ENCODE measurements at regions not wholly inside any gene's neighbourhood (a gene's known extent, or its start where the extent isn't known, plus 50 kb on each side); places are given as distances from the start of the nearest gene placed in this dataset.

GRCh38 chr7:16021851-16022250, 335.4 kb upstream of the MEOX2 start:
- no peak for TF ChIP-seq CTCF (IDR thresholded peaks at IDR 0.05; ENCODE audit: control insufficient read depth, extremely low read depth, insufficient read depth)
- H3K4me3 ChIP-seq (ENCODE audit: low read depth, low read length): no peak overlapping the region
- no peak for DNase-seq (ENCODE audit: low read depth)

- TF ChIP-seq CTCF (IDR thresholded peaks at IDR 0.05; ENCODE audit: control insufficient read depth, extremely low read depth, insufficient read depth): no peak
- H3K4me3 ChIP-seq (ENCODE audit: low read depth, low read length): no peak overlapping the region
- no peak for DNase-seq (ENCODE audit: low read depth)
These were observed 329.5 kb upstream of the MEOX2 start for GRCh38 chr7:16015981-16016380.

- no peak overlapping the region for H3K4me3 ChIP-seq (ENCODE audit: low read depth, low read length)
- no peak for DNase-seq (ENCODE audit: low read depth)
- no peak for TF ChIP-seq CTCF (IDR thresholded peaks at IDR 0.05; ENCODE audit: control insufficient read depth, extremely low read depth, insufficient read depth)
These were observed 327.5 kb upstream of the MEOX2 start for GRCh38 chr7:16014031-16014430.

- DNase-seq (ENCODE audit: low read depth): no peak
- H3K4me3 ChIP-seq (ENCODE audit: low read depth, low read length): no peak overlapping the region
- no peak for TF ChIP-seq CTCF (IDR thresholded peaks at IDR 0.05; ENCODE audit: control insufficient read depth, extremely low read depth, insufficient read depth)
These were observed 321.4 kb upstream of the MEOX2 start for GRCh38 chr7:16007911-16008310.

GRCh38 chr7:16004702-16005101, 318.2 kb upstream of the MEOX2 start:
- no peak for DNase-seq (ENCODE audit: low read depth)
- no peak overlapping the region for H3K4me3 ChIP-seq (ENCODE audit: low read depth, low read length)
- no peak for TF ChIP-seq CTCF (IDR thresholded peaks at IDR 0.05; ENCODE audit: control insufficient read depth, extremely low read depth, insufficient read depth)

- no peak for TF ChIP-seq CTCF (IDR thresholded peaks at IDR 0.05; ENCODE audit: control insufficient read depth, extremely low read depth, insufficient read depth)
- no peak for DNase-seq (ENCODE audit: low read depth)
- no peak overlapping the region for H3K4me3 ChIP-seq (ENCODE audit: low read depth, low read length)
These were observed 315.0 kb upstream of the MEOX2 start for GRCh38 chr7:16001477-16001876.

- no peak overlapping the region for H3K4me3 ChIP-seq (ENCODE audit: low read depth, low read length)
- DNase-seq (ENCODE audit: low read depth): no peak
- TF ChIP-seq CTCF (IDR thresholded peaks at IDR 0.05; ENCODE audit: control insufficient read depth, extremely low read depth, insufficient read depth): no peak
These were observed 312.1 kb upstream of the MEOX2 start for GRCh38 chr7:15998617-15999016.

Measured in LNCaP clone FGC (cell line).